Neural progenitor cell (in vitro differentiated cells): ENCODE measurements at regions not wholly inside any gene's neighbourhood (a gene's known extent, or its start where the extent isn't known, plus 50 kb on each side); places are given as distances from the start of the nearest gene placed in this dataset.

Source experiments
- EZH2 ChIP-seq: fragments of 200-600 bp; sonication (generic); IDR thresholded peaks from 2 replicates; pipeline ENCODE4 v1.6.1; 2017; ENCODE audit warnings: antibody characterized with exemption, mild to moderate bottlenecking, moderate library complexity
- TF ChIP-seq, protein P1 (sequence below): fragments of 200-600 bp; sonication (generic); IDR thresholded peaks from 2 replicates; pipeline ENCODE4 v1.5.1; 2017; ENCODE audit warnings: antibody characterized with exemption, mild to moderate bottlenecking

DNA sequence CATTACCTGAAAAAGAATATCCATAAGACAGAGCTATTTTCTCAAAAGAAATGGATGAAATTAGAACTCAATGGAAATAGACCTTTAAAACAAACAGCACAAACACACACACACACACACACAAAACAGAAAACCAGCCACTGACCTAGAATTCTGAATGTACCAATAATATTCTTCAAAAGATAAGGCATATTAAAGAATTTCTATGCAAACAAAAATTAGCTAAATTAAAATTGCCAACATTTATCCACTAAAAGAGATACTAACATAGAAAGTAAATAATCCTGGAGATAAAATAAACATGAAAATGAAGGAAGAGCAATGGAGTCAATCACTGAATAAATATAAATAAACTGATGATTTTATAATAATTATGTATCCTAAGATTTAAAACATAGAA is 431.2 kb downstream of the SH2D4B start:
- TF ChIP-seq, protein P1, sequence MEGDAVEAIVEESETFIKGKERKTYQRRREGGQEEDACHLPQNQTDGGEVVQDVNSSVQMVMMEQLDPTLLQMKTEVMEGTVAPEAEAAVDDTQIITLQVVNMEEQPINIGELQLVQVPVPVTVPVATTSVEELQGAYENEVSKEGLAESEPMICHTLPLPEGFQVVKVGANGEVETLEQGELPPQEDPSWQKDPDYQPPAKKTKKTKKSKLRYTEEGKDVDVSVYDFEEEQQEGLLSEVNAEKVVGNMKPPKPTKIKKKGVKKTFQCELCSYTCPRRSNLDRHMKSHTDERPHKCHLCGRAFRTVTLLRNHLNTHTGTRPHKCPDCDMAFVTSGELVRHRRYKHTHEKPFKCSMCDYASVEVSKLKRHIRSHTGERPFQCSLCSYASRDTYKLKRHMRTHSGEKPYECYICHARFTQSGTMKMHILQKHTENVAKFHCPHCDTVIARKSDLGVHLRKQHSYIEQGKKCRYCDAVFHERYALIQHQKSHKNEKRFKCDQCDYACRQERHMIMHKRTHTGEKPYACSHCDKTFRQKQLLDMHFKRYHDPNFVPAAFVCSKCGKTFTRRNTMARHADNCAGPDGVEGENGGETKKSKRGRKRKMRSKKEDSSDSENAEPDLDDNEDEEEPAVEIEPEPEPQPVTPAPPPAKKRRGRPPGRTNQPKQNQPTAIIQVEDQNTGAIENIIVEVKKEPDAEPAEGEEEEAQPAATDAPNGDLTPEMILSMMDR: no peak
- TF ChIP-seq EZH2: no peak
